Upper lobe of left lung (tissue), 6 donors: ENCODE measurements at regions not wholly inside any gene's neighbourhood (a gene's known extent, or its start where the extent isn't known, plus 50 kb on each side); places are given as distances from the start of the nearest gene placed in this dataset.

ENCODE experiments used
- ATAC-seq, 2 donors: fragments of 200-7000 bp; cut with Tn5 transposase; one replicate each; pipeline ENCODE4 v1.9.1; 2022; ENCODE audit warnings: mild to moderate bottlenecking in 2 of 2, moderate library complexity in 2 of 2; ENCODE audit not compliant: low FRiP score in 2 of 2
- DNase-seq, 2 donors: peaks; one replicate each; pipeline ENCODE4 v3.0.0-alpha.2; 2019 to 2020
- H3K27ac ChIP-seq, 4 donors: fragments of 200-600 bp; sonication (generic); one replicate each; pipeline ENCODE4 v1.5.1; 2016 to 2019
- H3K27me3 ChIP-seq, 4 donors: fragments of 200-600 bp; sonication (generic); one replicate each; pipeline ENCODE4 v1.5.1; 2017 to 2019
- H3K36me3 ChIP-seq, 4 donors: fragments of 200-600 bp; sonication (generic); one replicate each; pipeline ENCODE4 v1.5.1; 2016 to 2019
- H3K4me1 ChIP-seq, 4 donors: fragments of 200-600 bp; sonication (generic); one replicate each; pipeline ENCODE4 v1.5.1; 2018 to 2019
- H3K4me3 ChIP-seq, 4 donors: fragments of 200-600 bp; sonication (generic); one replicate each; pipeline ENCODE4 v1.5.1; 2017 to 2019; ENCODE audit warnings: mild to moderate bottlenecking in 2 of 4, moderate library complexity in 1 of 4
- H3K9me3 ChIP-seq, 4 donors: fragments of 200-600 bp; sonication (generic); one replicate each; pipeline ENCODE4 v1.5.1; 2018 to 2019
- EP300 ChIP-seq, 4 donors: sonication (generic); formaldehyde crosslinking; IDR thresholded peaks; one replicate each; pipeline ENCODE4 v1.5.1; 2017; ENCODE audit warnings: antibody characterized with exemption in 4 of 4, control low read depth in 2 of 4
- POLR2A ChIP-seq, 4 donors: fragments of 450-650 bp; IDR thresholded peaks; one replicate each; pipeline ENCODE4 v1.5.1; 2016 to 2017; ENCODE audit warnings: antibody characterized with exemption in 4 of 4, mild to moderate bottlenecking in 2 of 4
- POLR2AphosphoS5 ChIP-seq, 2 donors: sonication (generic); formaldehyde crosslinking; IDR thresholded peaks; one replicate each; pipeline ENCODE4 v1.5.1; 2017; ENCODE audit warnings: antibody characterized with exemption in 2 of 2
- WGBS, 2 donors: methylation state at CpG; one replicate each; pipeline ENCODE4 v1.1.5; 2017 to 2018; 5-methylcytosine and 5-hydroxymethylcytosine counted together
- TF ChIP-seq, protein P1 (sequence below), 6 experiments: fragments of 450-650 bp in 4 of 6; fragments of 200-600 bp in 2 of 6; sonication (generic) in 2 of 6; IDR thresholded peaks; one replicate each; pipeline ENCODE4 v1.5.1; 2016 to 2019; ENCODE audit warnings: antibody characterized with exemption in 6 of 6
- donor health status: DM: no; HTN: no; CAD: no; lungs with moderate emphysema.
- donor health status: DM: no; HTN: yes; CAD: no; lungs with severe emphysema.

DNA sequence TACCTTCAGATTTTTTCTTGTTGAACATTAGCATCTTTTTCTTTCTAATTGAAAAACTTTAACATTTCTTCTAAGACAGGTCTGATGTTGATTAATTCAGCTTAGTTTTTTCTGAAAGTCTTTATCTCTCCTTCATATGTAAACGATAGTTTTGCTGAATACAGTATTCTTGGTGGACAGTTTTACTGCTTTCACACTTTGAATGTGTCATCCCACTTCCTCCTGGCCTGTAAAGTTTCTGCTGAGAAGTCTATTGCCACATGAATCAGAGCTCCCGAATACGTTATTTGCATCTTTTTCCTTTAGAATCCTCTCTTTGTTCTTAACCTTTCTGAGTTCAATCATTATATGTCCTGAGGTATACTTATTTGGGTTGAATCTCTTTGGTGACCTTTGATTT, 344.2 kb downstream of the OLFM3 start:
- 79 to 88% methylated on average over 3 of the region's 3 CpGs for WGBS, 2 donors
- DNase-seq (no peak), ATAC-seq (no peak)
- no peaks in the 10 kb centered on the region for H3K4me1 ChIP-seq
- TF ChIP-seq, protein P1, sequence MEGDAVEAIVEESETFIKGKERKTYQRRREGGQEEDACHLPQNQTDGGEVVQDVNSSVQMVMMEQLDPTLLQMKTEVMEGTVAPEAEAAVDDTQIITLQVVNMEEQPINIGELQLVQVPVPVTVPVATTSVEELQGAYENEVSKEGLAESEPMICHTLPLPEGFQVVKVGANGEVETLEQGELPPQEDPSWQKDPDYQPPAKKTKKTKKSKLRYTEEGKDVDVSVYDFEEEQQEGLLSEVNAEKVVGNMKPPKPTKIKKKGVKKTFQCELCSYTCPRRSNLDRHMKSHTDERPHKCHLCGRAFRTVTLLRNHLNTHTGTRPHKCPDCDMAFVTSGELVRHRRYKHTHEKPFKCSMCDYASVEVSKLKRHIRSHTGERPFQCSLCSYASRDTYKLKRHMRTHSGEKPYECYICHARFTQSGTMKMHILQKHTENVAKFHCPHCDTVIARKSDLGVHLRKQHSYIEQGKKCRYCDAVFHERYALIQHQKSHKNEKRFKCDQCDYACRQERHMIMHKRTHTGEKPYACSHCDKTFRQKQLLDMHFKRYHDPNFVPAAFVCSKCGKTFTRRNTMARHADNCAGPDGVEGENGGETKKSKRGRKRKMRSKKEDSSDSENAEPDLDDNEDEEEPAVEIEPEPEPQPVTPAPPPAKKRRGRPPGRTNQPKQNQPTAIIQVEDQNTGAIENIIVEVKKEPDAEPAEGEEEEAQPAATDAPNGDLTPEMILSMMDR (IDR thresholded peaks at IDR 0.05) = no peak
- TF ChIP-seq EP300 (IDR thresholded peaks at IDR 0.05) (no peak), POLR2A (IDR thresholded peaks at IDR 0.05) (no peak), POLR2AphosphoS5 (IDR thresholded peaks at IDR 0.05) (no peak)
- H3K9me3 ChIP-seq = peaks cover 0 to 4% (median 0%) of the 10 kb centered on the region in 4 donors
- no peaks in the 10 kb centered on the region for H3K27me3 ChIP-seq
- no peaks in the 10 kb centered on the region for H3K36me3 ChIP-seq
- H3K27ac ChIP-seq = no peak overlapping the region
- H3K4me3 ChIP-seq = no peak overlapping the region

DNA sequence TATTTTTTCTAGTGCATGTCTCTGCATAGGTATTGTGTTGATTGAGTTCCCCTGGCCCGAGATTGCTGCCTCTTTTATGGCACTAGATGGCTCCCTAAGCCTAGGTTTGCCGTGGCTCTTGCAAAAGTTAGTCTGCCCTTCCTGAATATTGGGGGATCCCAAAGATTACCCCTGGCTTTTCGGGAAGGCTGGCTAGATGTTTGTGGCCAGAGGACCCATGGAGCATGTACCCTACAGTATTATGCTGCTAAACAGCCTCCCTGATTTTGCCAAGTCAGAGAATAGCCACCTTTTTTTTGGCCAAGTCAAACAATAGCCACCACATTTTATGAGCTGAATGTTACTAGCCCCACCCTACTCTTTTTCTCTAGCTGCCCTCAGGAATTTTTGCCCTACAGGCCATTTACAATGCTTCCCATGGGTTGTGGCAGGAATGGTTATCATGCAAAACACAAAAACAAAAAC, 343.2 kb downstream of the OLFM3 start:
- TF ChIP-seq, protein P1 (IDR thresholded peaks at IDR 0.05) = no peak
- TF ChIP-seq POLR2A (IDR thresholded peaks at IDR 0.05) = no peak
- no peak for TF ChIP-seq POLR2AphosphoS5 (IDR thresholded peaks at IDR 0.05)
- no peaks in the 10 kb centered on the region for H3K4me1 ChIP-seq
- no peak for ATAC-seq
- H3K27ac ChIP-seq = no peak overlapping the region
- no peak overlapping the region for H3K4me3 ChIP-seq
- no peak for DNase-seq
- peaks cover 0 to 4% (median 0%) of the 10 kb centered on the region in 4 donors for H3K9me3 ChIP-seq
- H3K36me3 ChIP-seq = no peaks in the 10 kb centered on the region
- WGBS, 2 donors = 5 to 16% methylated on average over 3 of the region's 3 CpGs
- H3K27me3 ChIP-seq = no peaks in the 10 kb centered on the region

DNA sequence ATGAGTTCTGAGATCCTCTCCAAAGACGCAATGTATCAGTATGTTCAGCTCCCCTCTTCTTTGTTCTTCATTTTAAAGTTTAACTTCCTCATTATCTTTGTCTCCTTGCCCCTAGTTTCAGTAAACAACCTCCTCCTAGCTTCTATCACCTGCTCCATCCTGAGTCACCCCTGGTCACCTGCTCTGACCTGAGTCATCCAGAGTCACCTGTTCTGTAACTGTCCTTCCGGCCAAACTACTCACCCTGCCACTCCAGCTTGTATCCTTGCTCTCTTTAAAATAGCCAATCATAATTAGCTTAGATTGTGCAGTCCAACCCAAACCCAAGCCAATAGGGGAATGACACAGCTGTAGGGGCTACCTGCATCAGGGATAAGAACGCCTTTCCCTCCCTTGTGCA, 332.0 kb downstream of the OLFM3 start:
- no peaks in the 10 kb centered on the region for H3K36me3 ChIP-seq
- H3K4me3 ChIP-seq = no peak overlapping the region
- no peak for ATAC-seq
- DNase-seq = no peak
- TF ChIP-seq POLR2A (IDR thresholded peaks at IDR 0.05) (no peak), EP300 (IDR thresholded peaks at IDR 0.05) (no peak), POLR2AphosphoS5 (IDR thresholded peaks at IDR 0.05) (no peak)
- TF ChIP-seq, protein P1 (IDR thresholded peaks at IDR 0.05) = no peak
- no peaks in the 10 kb centered on the region for H3K27me3 ChIP-seq
- WGBS, 2 donors = 90 to 95% methylated on average over 3 of the region's 3 CpGs
- H3K4me1 ChIP-seq = no peaks in the 10 kb centered on the region
- H3K27ac ChIP-seq = no peak overlapping the region
- peaks cover 0 to 11% (median 2%) of the 10 kb centered on the region in 4 donors for H3K9me3 ChIP-seq

DNA sequence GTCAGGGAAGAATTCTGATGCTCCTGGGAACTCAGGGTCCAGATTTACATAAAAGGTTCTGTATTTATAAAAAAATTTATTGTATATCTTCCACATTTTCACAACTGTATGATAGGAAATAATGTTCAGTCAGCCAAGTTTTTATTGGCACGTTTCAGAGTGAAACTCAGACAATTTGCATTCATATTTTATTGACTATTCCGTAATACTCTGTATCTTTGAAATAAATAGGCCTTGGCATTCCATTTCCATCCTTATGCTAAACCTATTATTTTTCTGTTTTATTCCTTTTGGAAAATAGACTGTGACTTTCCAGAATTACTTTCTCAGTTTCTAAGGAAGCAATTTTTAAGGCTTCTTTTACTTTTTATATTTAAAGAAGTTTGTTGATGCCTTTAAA, 329.0 kb downstream of the OLFM3 start:
- Histone ChIP-seq H3K27ac (no peak overlapping the region), H3K9me3 (peaks cover 0 to 5% (median 2%) of the 10 kb centered on the region in 4 donors), H3K4me3 (no peak overlapping the region), H3K4me1 (no peaks in the 10 kb centered on the region), H3K27me3 (no peaks in the 10 kb centered on the region), H3K36me3 (no peaks in the 10 kb centered on the region)
- 70 to 72% methylated on average over 2 of the region's 2 CpGs for WGBS, 2 donors
- TF ChIP-seq, protein P1 (IDR thresholded peaks at IDR 0.05) = no peak
- TF ChIP-seq POLR2A (IDR thresholded peaks at IDR 0.05) (no peak), EP300 (IDR thresholded peaks at IDR 0.05) (no peak), POLR2AphosphoS5 (IDR thresholded peaks at IDR 0.05) (no peak)
- ATAC-seq (no peak), DNase-seq (no peak)

DNA sequence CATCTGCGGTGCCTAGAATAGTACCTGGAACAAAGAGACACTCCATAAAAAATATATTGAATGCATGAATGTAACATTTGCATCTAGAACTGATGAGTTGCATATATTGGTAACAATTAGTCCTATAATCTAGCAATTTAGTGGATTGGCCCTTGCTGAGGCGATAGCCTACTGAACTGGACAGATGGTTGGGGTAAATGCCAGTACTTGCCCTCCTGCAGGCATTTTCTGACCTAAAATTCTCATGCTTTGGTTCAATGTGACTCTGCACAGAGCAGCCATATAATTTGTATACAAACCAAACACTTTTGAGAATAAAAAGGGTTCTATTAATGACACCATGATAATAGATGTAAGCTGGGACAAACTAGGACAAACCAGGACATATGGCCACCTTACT, 313.6 kb downstream of the OLFM3 start:
- WGBS, 2 donors = 84 to 85% methylated on average over 2 of the region's 2 CpGs
- H3K4me3 ChIP-seq = no peak overlapping the region

More for the DNA sequence above, 313.6 kb downstream of the OLFM3 start:
- Histone ChIP-seq H3K36me3 (no peaks in the 10 kb centered on the region), H3K4me1 (no peaks in the 10 kb centered on the region), H3K27ac (no peak overlapping the region), H3K27me3 (no peaks in the 10 kb centered on the region), H3K9me3 (no peaks in the 10 kb centered on the region)
- TF ChIP-seq, protein P1 (IDR thresholded peaks at IDR 0.05) = no peak
- TF ChIP-seq EP300 (IDR thresholded peaks at IDR 0.05) (no peak), POLR2AphosphoS5 (IDR thresholded peaks at IDR 0.05) (no peak), POLR2A (IDR thresholded peaks at IDR 0.05) (no peak)
- no peak for DNase-seq
- no peak for ATAC-seq
